ENCODE measurements at regions not wholly inside any gene's neighbourhood (a gene's known extent, or its start where the extent isn't known, plus 50 kb on each side); places are given as distances from the start of the nearest gene placed in this dataset.

DNA sequence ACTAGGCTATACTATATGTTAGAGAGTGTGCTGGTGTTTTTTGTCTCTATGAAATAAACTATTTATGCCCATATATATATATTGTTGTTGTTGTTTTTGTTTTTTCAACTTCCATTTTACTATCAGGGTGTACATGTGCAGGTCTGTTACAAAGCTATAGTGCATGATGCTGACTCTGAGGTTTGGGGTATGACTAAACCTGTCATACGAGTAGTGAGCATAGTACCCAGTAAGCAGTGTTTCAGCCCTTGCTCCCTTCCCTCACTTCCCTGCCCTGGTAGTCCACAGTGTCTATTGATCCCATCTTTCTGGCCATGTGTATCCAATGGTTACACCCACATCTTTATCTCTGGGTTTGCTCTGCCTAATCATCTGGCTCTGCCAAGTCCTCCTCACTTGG lies 101.8 kb downstream of the FAS start:
- intact Hi-C loops (cut with micrococcal nuclease; ENCODE audit: unreplicated experiment) = no loop called here
- Histone ChIP-seq H3K36me3 (ENCODE audit: control insufficient read depth, insufficient read depth, low read length) (no peaks in the 10 kb centered on the region), H3K9me3 (no peaks in the 10 kb centered on the region), H3K4me1 (no peaks in the 10 kb centered on the region), H3K4me3 (ENCODE audit: low read depth, low read length) (no peak overlapping the region), H3K27me3 (replicated peaks; ENCODE audit: control insufficient read depth, insufficient read depth, low read length) (no peaks in the 10 kb centered on the region; the same call in 1 of the 2 replicates)
- no peaks in the 10 kb centered on the region for H3K4me1 Mint-ChIP-seq (ENCODE audit: low read depth, unreplicated experiment)
- no TSS peak for BruUV-seq (replicated peaks)
- no peak for DNase-seq
- H3K27ac Mint-ChIP-seq (ENCODE audit: unreplicated experiment) = no peak overlapping the region
- H3K4me3 Mint-ChIP-seq (ENCODE audit: unreplicated experiment) = no peak overlapping the region
- H3K36me3 Mint-ChIP-seq (ENCODE audit: insufficient read depth, unreplicated experiment) = no peaks in the 10 kb centered on the region
- no peaks in the 10 kb centered on the region for H3K9me3 Mint-ChIP-seq (ENCODE audit: unreplicated experiment)
- ChIA-PET POLR2A (no interaction called here), CTCF (no interaction called here)
- peaks cover 6% of the 10 kb centered on the region for H3K27me3 Mint-ChIP-seq (ENCODE audit: insufficient read depth, unreplicated experiment)
- TF ChIP-seq, protein P1, sequence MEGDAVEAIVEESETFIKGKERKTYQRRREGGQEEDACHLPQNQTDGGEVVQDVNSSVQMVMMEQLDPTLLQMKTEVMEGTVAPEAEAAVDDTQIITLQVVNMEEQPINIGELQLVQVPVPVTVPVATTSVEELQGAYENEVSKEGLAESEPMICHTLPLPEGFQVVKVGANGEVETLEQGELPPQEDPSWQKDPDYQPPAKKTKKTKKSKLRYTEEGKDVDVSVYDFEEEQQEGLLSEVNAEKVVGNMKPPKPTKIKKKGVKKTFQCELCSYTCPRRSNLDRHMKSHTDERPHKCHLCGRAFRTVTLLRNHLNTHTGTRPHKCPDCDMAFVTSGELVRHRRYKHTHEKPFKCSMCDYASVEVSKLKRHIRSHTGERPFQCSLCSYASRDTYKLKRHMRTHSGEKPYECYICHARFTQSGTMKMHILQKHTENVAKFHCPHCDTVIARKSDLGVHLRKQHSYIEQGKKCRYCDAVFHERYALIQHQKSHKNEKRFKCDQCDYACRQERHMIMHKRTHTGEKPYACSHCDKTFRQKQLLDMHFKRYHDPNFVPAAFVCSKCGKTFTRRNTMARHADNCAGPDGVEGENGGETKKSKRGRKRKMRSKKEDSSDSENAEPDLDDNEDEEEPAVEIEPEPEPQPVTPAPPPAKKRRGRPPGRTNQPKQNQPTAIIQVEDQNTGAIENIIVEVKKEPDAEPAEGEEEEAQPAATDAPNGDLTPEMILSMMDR (IDR thresholded peaks at IDR 0.05; ENCODE audit: insufficient read depth in 1 of 2, low read depth in 1 of 2, low read length in 1 of 2, severe bottlenecking in 1 of 2, unreplicated experiment in 1 of 2) = no peak

DNA sequence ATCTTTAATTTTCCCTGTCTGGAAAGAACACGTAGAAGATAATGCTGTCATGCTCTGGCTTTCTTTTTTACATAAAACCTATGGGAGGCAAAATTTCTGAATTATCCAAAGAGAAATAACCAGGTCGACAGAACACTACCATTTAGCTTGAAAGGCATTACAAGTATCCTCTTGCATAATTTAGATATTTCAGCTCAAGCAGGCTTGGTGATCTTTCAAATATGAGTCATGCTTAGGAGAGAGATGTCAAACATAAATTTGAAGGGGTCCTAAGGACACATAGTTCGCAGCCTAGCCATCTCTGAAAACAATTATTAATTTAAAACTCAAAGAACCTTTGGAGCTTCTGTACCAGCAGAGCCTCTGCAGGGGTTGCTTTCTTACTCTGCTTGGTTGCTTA lies 100.9 kb downstream of the FAS start:
- no peak for DNase-seq
- intact Hi-C loops (cut with micrococcal nuclease; ENCODE audit: unreplicated experiment) = no loop called here
- Mint-ChIP-seq H3K4me3 (ENCODE audit: unreplicated experiment) (no peak overlapping the region), H3K36me3 (ENCODE audit: insufficient read depth, unreplicated experiment) (no peaks in the 10 kb centered on the region), H3K27me3 (ENCODE audit: insufficient read depth, unreplicated experiment) (peaks cover 3% of the 10 kb centered on the region), H3K9me3 (ENCODE audit: unreplicated experiment) (no peaks in the 10 kb centered on the region), H3K27ac (ENCODE audit: unreplicated experiment) (no peak overlapping the region), H3K4me1 (ENCODE audit: low read depth, unreplicated experiment) (no peaks in the 10 kb centered on the region)
- no peaks in the 10 kb centered on the region for H3K4me1 ChIP-seq
- BruUV-seq (replicated peaks) = no TSS peak
- H3K36me3 ChIP-seq (ENCODE audit: control insufficient read depth, insufficient read depth, low read length) = no peaks in the 10 kb centered on the region
- no peak overlapping the region for H3K4me3 ChIP-seq (ENCODE audit: low read depth, low read length)
- TF ChIP-seq, protein P1 (IDR thresholded peaks at IDR 0.05; ENCODE audit: insufficient read depth in 1 of 2, low read depth in 1 of 2, low read length in 1 of 2, severe bottlenecking in 1 of 2, unreplicated experiment in 1 of 2) = no peak
- H3K9me3 ChIP-seq = no peaks in the 10 kb centered on the region
- ChIA-PET POLR2A (no interaction called here), CTCF (no interaction called here)
- H3K27me3 ChIP-seq (replicated peaks; ENCODE audit: control insufficient read depth, insufficient read depth, low read length) = no peaks in the 10 kb centered on the region; the same call in 1 of the 2 replicates

DNA sequence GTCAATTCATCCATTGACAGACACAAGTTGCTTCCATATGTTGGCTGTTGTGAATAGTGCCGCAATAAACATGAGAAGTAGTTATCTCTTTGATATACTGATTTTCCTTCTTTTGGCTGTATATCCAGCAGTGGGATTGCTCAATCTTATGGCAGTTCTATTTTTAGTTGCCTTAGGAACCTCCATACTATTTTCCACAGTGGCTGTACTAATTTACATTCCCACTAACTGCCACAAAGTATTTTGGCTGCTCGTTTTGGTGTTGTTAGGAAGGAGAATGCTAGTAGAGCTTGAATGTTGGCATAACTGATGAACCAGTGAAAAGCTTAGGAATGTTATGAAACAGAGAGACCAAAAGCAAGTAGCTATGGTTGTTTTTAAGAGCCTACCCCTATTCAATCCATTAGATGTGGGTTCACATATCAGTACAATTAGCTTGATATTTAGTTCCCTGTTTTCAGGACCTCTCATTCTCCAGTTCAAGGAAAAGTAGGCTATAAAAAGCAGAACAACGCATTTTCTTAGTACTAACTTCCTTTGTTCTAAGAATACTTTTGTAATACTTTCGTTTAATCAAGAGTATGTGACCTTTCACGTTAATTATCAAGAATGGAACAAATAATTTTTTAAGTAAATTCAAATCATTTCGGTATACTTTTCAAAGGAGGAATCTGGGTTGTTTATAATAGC lies 100.3 kb downstream of the FAS start:
- no peaks in the 10 kb centered on the region for H3K4me1 ChIP-seq
- Mint-ChIP-seq H3K36me3 (ENCODE audit: insufficient read depth, unreplicated experiment) (no peaks in the 10 kb centered on the region), H3K27me3 (ENCODE audit: insufficient read depth, unreplicated experiment) (peaks cover 3% of the 10 kb centered on the region), H3K4me1 (ENCODE audit: low read depth, unreplicated experiment) (no peaks in the 10 kb centered on the region), H3K9me3 (ENCODE audit: unreplicated experiment) (no peaks in the 10 kb centered on the region), H3K4me3 (ENCODE audit: unreplicated experiment) (no peak overlapping the region), H3K27ac (ENCODE audit: unreplicated experiment) (no peak overlapping the region)
- no peak overlapping the region for H3K4me3 ChIP-seq (ENCODE audit: low read depth, low read length)
- H3K36me3 ChIP-seq (ENCODE audit: control insufficient read depth, insufficient read depth, low read length) = no peaks in the 10 kb centered on the region
- no peaks in the 10 kb centered on the region for H3K9me3 ChIP-seq
- no TSS peak for BruUV-seq (replicated peaks)
- TF ChIP-seq, protein P1 (IDR thresholded peaks at IDR 0.05; ENCODE audit: insufficient read depth in 1 of 2, low read depth in 1 of 2, low read length in 1 of 2, severe bottlenecking in 1 of 2, unreplicated experiment in 1 of 2) = no peak
- POLR2A ChIA-PET = no interaction called here
- intact Hi-C loops (cut with micrococcal nuclease; ENCODE audit: unreplicated experiment) = no loop called here
- CTCF ChIA-PET = no interaction called here
- no peak for DNase-seq
- no peaks in the 10 kb centered on the region; the same call in 1 of the 2 replicates for H3K27me3 ChIP-seq (replicated peaks; ENCODE audit: control insufficient read depth, insufficient read depth, low read length)
